ENCODE measurements at regions not wholly inside any gene's neighbourhood (a gene's known extent, or its start where the extent isn't known, plus 50 kb on each side); places are given as distances from the start of the nearest gene placed in this dataset.

DNA sequence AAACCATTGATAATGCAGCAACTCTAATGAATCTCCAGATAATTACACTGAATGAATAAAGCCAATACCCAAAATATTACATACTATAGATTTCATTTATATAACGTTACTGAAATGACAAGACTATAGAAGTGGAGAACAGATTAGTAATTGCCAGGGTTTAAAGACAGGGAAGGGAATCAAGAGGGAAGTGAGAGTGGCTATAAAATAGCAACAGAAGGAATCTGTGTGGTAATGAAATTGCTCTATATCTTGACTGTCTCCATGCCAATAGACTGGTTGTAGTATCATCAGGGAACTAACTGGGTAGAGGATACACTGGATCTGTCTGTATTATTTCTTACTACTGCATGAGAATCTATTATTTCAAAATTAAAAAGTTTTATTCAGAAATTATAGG is 396.5 kb upstream of the RPS23 start:
- H2AFZ ChIP-seq (ENCODE audit: low read length): no peak overlapping the region
- no peaks in the 10 kb centered on the region for H3K4me1 ChIP-seq (ENCODE audit: insufficient read depth, low read length)
- no peaks in the 10 kb centered on the region for H3K36me3 ChIP-seq (ENCODE audit: insufficient read depth, low read length)
- DNase-seq (ENCODE audit: insufficient read length, low spot score, missing footprints): no peak
- no peaks in the 10 kb centered on the region for H3K9me3 ChIP-seq (ENCODE audit: low read depth, low read length)
- H4K20me1 ChIP-seq (ENCODE audit: insufficient read depth, low read length): no peaks in the 10 kb centered on the region
- H3K4me2 ChIP-seq (ENCODE audit: insufficient read depth, low read length): no peak overlapping the region
- H3K27me3 ChIP-seq (ENCODE audit: insufficient read depth, low read length): no peaks in the 10 kb centered on the region
- no peak overlapping the region for H3K27ac ChIP-seq (ENCODE audit: low read depth, low read length)
- no peaks in the 10 kb centered on the region for H3K79me2 ChIP-seq (ENCODE audit: insufficient read depth, low read length)
- no peak overlapping the region for H3K4me3 ChIP-seq (ENCODE audit: insufficient read depth, low read length)
- no peak for TF ChIP-seq CTCF (IDR thresholded peaks at IDR 0.05; ENCODE audit: extremely low read depth, low read depth, low read length)

- H3K4me2 ChIP-seq (ENCODE audit: insufficient read depth, low read length): no peak overlapping the region
- H3K27me3 ChIP-seq (ENCODE audit: insufficient read depth, low read length): no peaks in the 10 kb centered on the region
- TF ChIP-seq CTCF (IDR thresholded peaks at IDR 0.05; ENCODE audit: extremely low read depth, low read depth, low read length): no peak
- H3K9me3 ChIP-seq (ENCODE audit: low read depth, low read length): no peaks in the 10 kb centered on the region
- H3K79me2 ChIP-seq (ENCODE audit: insufficient read depth, low read length): no peaks in the 10 kb centered on the region
- no peak overlapping the region for H3K4me3 ChIP-seq (ENCODE audit: insufficient read depth, low read length)
- no peaks in the 10 kb centered on the region for H3K36me3 ChIP-seq (ENCODE audit: insufficient read depth, low read length)
- H3K4me1 ChIP-seq (ENCODE audit: insufficient read depth, low read length): no peaks in the 10 kb centered on the region
- no peak overlapping the region for H3K27ac ChIP-seq (ENCODE audit: low read depth, low read length)
- no peak for DNase-seq (ENCODE audit: insufficient read length, low spot score, missing footprints)
- H2AFZ ChIP-seq (ENCODE audit: low read length): no peak overlapping the region
- H4K20me1 ChIP-seq (ENCODE audit: insufficient read depth, low read length): no peaks in the 10 kb centered on the region
These were observed 395.1 kb upstream of the RPS23 start for GRCh38 chr5:82673057-82673809.

DNA sequence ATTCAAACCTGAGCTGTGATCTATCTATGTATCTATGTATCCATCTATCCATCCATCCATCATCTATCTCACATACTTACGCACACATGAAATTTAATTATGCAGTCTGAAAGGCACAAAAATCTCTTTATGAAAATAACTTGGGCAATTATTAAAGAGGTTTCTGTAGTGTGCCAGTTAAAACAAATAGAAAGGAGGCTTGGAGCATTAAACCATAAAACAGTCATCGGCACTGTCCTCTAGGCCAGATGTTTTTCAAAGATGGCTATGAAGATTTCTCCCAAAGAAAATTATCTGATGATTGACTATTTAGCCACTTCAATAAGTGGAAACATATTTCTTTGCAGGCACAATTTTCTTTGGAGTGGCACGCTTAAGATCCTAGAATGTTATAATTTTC is 392.5 kb upstream of the RPS23 start:
- Histone ChIP-seq H3K9me3 (ENCODE audit: low read depth, low read length) (no peaks in the 10 kb centered on the region), H3K4me2 (ENCODE audit: insufficient read depth, low read length) (no peak overlapping the region), H3K4me1 (ENCODE audit: insufficient read depth, low read length) (no peaks in the 10 kb centered on the region), H3K27ac (ENCODE audit: low read depth, low read length) (no peak overlapping the region), H3K79me2 (ENCODE audit: insufficient read depth, low read length) (no peaks in the 10 kb centered on the region), H4K20me1 (ENCODE audit: insufficient read depth, low read length) (no peaks in the 10 kb centered on the region), H3K4me3 (ENCODE audit: insufficient read depth, low read length) (no peak overlapping the region), H2AFZ (ENCODE audit: low read length) (no peak overlapping the region), H3K36me3 (ENCODE audit: insufficient read depth, low read length) (no peaks in the 10 kb centered on the region), H3K27me3 (ENCODE audit: insufficient read depth, low read length) (no peaks in the 10 kb centered on the region)
- DNase-seq (ENCODE audit: insufficient read length, low spot score, missing footprints): no peak
- no peak for TF ChIP-seq CTCF (IDR thresholded peaks at IDR 0.05; ENCODE audit: extremely low read depth, low read depth, low read length)

GRCh38 chr5:82669720-82670119 is 391.6 kb upstream of the RPS23 start:
- no peak for DNase-seq (ENCODE audit: insufficient read length, low spot score, missing footprints)
- Histone ChIP-seq H3K27ac (ENCODE audit: low read depth, low read length) (no peak overlapping the region), H2AFZ (ENCODE audit: low read length) (no peak overlapping the region), H3K4me1 (ENCODE audit: insufficient read depth, low read length) (no peaks in the 10 kb centered on the region), H3K4me2 (ENCODE audit: insufficient read depth, low read length) (no peak overlapping the region), H3K9me3 (ENCODE audit: low read depth, low read length) (no peaks in the 10 kb centered on the region), H3K36me3 (ENCODE audit: insufficient read depth, low read length) (no peaks in the 10 kb centered on the region), H3K4me3 (ENCODE audit: insufficient read depth, low read length) (no peak overlapping the region), H4K20me1 (ENCODE audit: insufficient read depth, low read length) (no peaks in the 10 kb centered on the region), H3K79me2 (ENCODE audit: insufficient read depth, low read length) (no peaks in the 10 kb centered on the region), H3K27me3 (ENCODE audit: insufficient read depth, low read length) (peaks cover 3% of the 10 kb centered on the region)
- TF ChIP-seq CTCF (IDR thresholded peaks at IDR 0.05; ENCODE audit: extremely low read depth, low read depth, low read length): no peak
